HepG2 (cell line): ENCODE measurements at regions not wholly inside any gene's neighbourhood (a gene's known extent, or its start where the extent isn't known, plus 50 kb on each side); places are given as distances from the start of the nearest gene placed in this dataset.

ENCODE experiments used
- CBFB ChIP-seq: sonication (generic); formaldehyde crosslinking; IDR thresholded peaks from 2 replicates; pipeline ENCODE4 v1.4.0; 2020; ENCODE audit warnings: missing genetic modification reagents
- CREB1 ChIP-seq, 2 experiments: fragments of 450-650 bp in 1 of 2; IDR thresholded peaks; 2 replicates each; pipeline ENCODE4 v1.6.1; 2016 to 2017; ENCODE audit warnings: control low read depth in 1 of 2, mild to moderate bottlenecking in 1 of 2, missing compliant biosample characterization in 1 of 2, missing genetic modification characterization in 1 of 2
- EZH2 ChIP-seq: conservative IDR thresholded peaks from 2 replicates; pipeline ENCODE4 v1.6.1; 2012; ENCODE audit warnings: mild to moderate bottlenecking, low read depth, low read length, moderate library complexity
- GTF3A ChIP-seq: sonication (generic); formaldehyde crosslinking; conservative IDR thresholded peaks from 2 replicates; pipeline ENCODE4 v1.4.0; 2020; ENCODE audit warnings: mild to moderate bottlenecking, missing genetic modification reagents
- HDAC1 ChIP-seq: sonication (generic); formaldehyde crosslinking; IDR thresholded peaks from 2 replicates; pipeline ENCODE4 v1.5.1; 2020; ENCODE audit warnings: mild to moderate bottlenecking, missing genetic modification reagents
- HNF4A ChIP-seq: sonication (generic); formaldehyde crosslinking; IDR thresholded peaks from 2 replicates; pipeline ENCODE4 v1.4.0; 2020; ENCODE audit warnings: missing genetic modification reagents
- NCOR1 ChIP-seq: fragments of 200-600 bp; sonication (generic); IDR thresholded peaks from 2 replicates; pipeline ENCODE4 v1.7.0; 2017; ENCODE audit warnings: antibody characterized with exemption, low read length, borderline replicate concordance
- NR2F1 ChIP-seq, 2 experiments: fragments of 450-650 bp in 1 of 2; formaldehyde crosslinking in 1 of 2; IDR thresholded peaks; 2 replicates each; pipeline versions ENCODE4 v1.5.0 to v1.6.1; 2016 to 2020; ENCODE audit warnings: mild to moderate bottlenecking in 1 of 2, missing compliant biosample characterization in 1 of 2, missing genetic modification reagents in 1 of 2, moderate library complexity in 1 of 2
- REPIN1 ChIP-seq: sonication (generic); formaldehyde crosslinking; IDR thresholded peaks from 2 replicates; pipeline ENCODE4 v1.8.0; 2022; ENCODE audit warnings: missing genetic modification reagents, low read depth, mild to moderate bottlenecking, borderline replicate concordance
- SSRP1 ChIP-seq: IDR thresholded peaks from 2 replicates; pipeline ENCODE4 v1.6.1; 2016; ENCODE audit warnings: control low read depth
- ZNF251 ChIP-seq: sonication (generic); formaldehyde crosslinking; IDR thresholded peaks from 2 replicates; pipeline ENCODE4 v1.9.0; 2021; ENCODE audit warnings: mild to moderate bottlenecking, missing genetic modification reagents
- TF ChIP-seq, protein P1 (sequence below): sonication (generic); formaldehyde crosslinking; IDR thresholded peaks from 2 replicates; pipeline ENCODE4 v1.8.0; 2023; ENCODE audit warnings: mild to moderate bottlenecking, missing genetic modification reagents
- TF ChIP-seq, protein P2 (sequence below): conservative IDR thresholded peaks from 2 replicates; pipeline ENCODE4 v1.6.1; 2018; ENCODE audit warnings: missing genetic modification reagents
- TF ChIP-seq, protein P3 (sequence below): sonication (generic); formaldehyde crosslinking; IDR thresholded peaks from 2 replicates; pipeline ENCODE4 v1.8.1; 2023; ENCODE audit warnings: mild to moderate bottlenecking, inconsistent platforms, moderate library complexity, missing genetic modification reagents, borderline replicate concordance
- TF ChIP-seq, protein P4 (sequence below): sonication (generic); formaldehyde crosslinking; IDR thresholded peaks from 2 replicates; pipeline ENCODE4 v1.5.0; 2020; ENCODE audit warnings: mild to moderate bottlenecking, missing genetic modification reagents, borderline replicate concordance
- TF ChIP-seq, protein P5 (sequence below): sonication (generic); formaldehyde crosslinking; IDR thresholded peaks from 2 replicates; pipeline ENCODE4 v1.5.1; 2020; ENCODE audit warnings: mild to moderate bottlenecking, moderate library complexity, missing genetic modification reagents

DNA sequence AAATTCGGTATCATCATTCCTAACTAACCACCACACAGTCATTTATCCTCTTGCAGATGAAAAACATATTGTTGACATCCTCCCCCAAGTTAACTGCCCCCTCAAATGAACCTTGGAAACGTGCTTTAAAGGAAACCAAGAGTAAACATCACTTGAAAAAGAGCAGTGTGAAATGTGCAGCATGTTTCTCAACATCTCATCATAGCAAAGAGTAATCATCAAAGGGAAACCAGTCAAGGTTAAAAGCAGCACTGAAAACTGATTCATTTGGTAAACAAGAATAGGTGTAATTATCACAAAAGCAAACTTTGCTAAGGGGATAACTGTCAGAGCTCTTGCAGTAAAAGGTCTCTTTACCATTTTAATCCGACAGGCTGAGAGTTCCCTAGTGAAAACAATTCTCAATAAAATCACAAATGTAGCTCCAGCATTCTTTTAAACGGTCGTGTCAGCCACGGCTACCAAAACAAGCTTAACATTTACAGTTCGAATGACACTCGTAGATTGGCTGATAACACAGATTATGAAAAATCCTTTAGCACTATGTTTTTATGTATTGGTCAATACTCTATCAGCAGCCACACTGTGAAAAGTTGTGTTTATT, 461.0 kb downstream of the GBE1 start (continued):
- TF ChIP-seq, protein P1, sequence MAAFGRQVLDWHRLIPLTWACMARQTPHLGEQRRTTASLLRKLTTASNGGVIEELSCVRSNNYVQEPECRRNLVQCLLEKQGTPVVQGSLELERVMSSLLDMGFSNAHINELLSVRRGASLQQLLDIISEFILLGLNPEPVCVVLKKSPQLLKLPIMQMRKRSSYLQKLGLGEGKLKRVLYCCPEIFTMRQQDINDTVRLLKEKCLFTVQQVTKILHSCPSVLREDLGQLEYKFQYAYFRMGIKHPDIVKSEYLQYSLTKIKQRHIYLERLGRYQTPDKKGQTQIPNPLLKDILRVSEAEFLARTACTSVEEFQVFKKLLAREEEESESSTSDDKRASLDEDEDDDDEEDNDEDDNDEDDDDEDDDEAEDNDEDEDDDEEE (CRISPR knock-in tag), result no peak
- TF ChIP-seq, protein P2, sequence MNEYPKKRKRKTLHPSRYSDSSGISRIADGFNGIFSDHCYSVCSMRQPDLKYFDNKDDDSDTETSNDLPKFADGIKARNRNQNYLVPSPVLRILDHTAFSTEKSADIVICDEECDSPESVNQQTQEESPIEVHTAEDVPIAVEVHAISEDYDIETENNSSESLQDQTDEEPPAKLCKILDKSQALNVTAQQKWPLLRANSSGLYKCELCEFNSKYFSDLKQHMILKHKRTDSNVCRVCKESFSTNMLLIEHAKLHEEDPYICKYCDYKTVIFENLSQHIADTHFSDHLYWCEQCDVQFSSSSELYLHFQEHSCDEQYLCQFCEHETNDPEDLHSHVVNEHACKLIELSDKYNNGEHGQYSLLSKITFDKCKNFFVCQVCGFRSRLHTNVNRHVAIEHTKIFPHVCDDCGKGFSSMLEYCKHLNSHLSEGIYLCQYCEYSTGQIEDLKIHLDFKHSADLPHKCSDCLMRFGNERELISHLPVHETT (CRISPR knock-in tag), result peak; percentile 66
- no peak for TF ChIP-seq GTF3A
- TF ChIP-seq SSRP1 (CRISPR knock-in tag), result 0 out of 2 replicates have a peak, but pooled peaks have one; percentile 50
- peak; percentile 68 for TF ChIP-seq CREB1 (IDR thresholded peaks at IDR 0.05)
- TF ChIP-seq CREB1 (CRISPR knock-in tag; IDR thresholded peaks at IDR 0.05), result peak; percentile 93
- TF ChIP-seq ZNF251, result no peak
- TF ChIP-seq EZH2, result no peak
- peak; percentile 95 for TF ChIP-seq NCOR1
- TF ChIP-seq CBFB (CRISPR knock-in tag), result peak; percentile 88; the same call in 1 of the 2 replicates
- peak; percentile 90 for TF ChIP-seq HNF4A (CRISPR knock-in tag)
- peak; percentile 97 for TF ChIP-seq REPIN1
- TF ChIP-seq, protein P3, sequence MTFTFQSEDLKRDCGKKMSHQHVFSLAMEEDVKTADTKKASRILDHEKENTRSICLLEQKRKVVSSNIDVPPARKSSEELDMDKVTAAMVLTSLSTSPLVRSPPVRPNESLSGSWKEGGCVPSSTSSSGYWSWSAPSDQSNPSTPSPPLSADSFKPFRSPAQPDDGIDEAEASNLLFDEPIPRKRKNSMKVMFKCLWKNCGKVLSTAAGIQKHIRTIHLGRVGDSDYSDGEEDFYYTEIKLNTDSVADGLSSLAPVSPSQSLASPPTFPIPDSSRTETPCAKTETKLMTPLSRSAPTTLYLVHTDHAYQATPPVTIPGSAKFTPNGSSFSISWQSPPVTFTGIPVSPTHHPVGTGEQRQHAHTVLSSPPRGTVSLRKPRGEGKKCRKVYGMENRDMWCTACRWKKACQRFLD, result no peak
- TF ChIP-seq, protein P4, sequence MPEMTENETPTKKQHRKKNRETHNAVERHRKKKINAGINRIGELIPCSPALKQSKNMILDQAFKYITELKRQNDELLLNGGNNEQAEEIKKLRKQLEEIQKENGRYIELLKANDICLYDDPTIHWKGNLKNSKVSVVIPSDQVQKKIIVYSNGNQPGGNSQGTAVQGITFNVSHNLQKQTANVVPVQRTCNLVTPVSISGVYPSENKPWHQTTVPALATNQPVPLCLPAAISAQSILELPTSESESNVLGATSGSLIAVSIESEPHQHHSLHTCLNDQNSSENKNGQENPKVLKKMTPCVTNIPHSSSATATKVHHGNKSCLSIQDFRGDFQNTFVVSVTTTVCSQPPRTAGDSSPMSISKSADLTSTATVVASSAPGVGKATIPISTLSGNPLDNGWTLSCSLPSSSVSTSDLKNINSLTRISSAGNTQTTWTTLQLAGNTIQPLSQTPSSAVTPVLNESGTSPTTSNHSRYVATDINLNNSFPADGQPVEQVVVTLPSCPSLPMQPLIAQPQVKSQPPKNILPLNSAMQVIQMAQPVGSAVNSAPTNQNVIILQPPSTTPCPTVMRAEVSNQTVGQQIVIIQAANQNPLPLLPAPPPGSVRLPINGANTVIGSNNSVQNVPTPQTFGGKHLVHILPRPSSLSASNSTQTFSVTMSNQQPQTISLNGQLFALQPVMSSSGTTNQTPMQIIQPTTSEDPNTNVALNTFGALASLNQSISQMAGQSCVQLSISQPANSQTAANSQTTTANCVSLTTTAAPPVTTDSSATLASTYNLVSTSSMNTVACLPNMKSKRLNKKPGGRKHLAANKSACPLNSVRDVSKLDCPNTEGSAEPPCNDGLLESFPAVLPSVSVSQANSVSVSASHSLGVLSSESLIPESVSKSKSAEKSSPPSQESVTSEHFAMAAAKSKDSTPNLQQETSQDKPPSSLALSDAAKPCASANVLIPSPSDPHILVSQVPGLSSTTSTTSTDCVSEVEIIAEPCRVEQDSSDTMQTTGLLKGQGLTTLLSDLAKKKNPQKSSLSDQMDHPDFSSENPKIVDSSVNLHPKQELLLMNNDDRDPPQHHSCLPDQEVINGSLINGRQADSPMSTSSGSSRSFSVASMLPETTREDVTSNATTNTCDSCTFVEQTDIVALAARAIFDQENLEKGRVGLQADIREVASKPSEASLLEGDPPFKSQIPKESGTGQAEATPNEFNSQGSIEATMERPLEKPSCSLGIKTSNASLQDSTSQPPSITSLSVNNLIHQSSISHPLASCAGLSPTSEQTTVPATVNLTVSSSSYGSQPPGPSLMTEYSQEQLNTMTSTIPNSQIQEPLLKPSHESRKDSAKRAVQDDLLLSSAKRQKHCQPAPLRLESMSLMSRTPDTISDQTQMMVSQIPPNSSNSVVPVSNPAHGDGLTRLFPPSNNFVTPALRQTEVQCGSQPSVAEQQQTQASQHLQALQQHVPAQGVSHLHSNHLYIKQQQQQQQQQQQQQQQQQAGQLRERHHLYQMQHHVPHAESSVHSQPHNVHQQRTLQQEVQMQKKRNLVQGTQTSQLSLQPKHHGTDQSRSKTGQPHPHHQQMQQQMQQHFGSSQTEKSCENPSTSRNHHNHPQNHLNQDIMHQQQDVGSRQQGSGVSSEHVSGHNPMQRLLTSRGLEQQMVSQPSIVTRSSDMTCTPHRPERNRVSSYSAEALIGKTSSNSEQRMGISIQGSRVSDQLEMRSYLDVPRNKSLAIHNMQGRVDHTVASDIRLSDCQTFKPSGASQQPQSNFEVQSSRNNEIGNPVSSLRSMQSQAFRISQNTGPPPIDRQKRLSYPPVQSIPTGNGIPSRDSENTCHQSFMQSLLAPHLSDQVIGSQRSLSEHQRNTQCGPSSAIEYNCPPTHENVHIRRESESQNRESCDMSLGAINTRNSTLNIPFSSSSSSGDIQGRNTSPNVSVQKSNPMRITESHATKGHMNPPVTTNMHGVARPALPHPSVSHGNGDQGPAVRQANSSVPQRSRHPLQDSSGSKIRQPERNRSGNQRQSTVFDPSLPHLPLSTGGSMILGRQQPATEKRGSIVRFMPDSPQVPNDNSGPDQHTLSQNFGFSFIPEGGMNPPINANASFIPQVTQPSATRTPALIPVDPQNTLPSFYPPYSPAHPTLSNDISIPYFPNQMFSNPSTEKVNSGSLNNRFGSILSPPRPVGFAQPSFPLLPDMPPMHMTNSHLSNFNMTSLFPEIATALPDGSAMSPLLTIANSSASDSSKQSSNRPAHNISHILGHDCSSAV (CRISPR knock-in tag), result no peak
- TF ChIP-seq HDAC1 (CRISPR knock-in tag), result peak; percentile 100
- TF ChIP-seq, protein P5, sequence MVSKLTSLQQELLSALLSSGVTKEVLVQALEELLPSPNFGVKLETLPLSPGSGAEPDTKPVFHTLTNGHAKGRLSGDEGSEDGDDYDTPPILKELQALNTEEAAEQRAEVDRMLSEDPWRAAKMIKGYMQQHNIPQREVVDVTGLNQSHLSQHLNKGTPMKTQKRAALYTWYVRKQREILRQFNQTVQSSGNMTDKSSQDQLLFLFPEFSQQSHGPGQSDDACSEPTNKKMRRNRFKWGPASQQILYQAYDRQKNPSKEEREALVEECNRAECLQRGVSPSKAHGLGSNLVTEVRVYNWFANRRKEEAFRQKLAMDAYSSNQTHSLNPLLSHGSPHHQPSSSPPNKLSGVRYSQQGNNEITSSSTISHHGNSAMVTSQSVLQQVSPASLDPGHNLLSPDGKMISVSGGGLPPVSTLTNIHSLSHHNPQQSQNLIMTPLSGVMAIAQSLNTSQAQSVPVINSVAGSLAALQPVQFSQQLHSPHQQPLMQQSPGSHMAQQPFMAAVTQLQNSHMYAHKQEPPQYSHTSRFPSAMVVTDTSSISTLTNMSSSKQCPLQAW (CRISPR knock-in tag), result peak; percentile 85; the same call in 1 of the 2 replicates
- TF ChIP-seq NR2F1 (CRISPR knock-in tag; IDR thresholded peaks at IDR 0.05), result peak; percentile 87 to 99
